ENCODE measurements at regions not wholly inside any gene's neighbourhood (a gene's known extent, or its start where the extent isn't known, plus 50 kb on each side); places are given as distances from the start of the nearest gene placed in this dataset.

DNA sequence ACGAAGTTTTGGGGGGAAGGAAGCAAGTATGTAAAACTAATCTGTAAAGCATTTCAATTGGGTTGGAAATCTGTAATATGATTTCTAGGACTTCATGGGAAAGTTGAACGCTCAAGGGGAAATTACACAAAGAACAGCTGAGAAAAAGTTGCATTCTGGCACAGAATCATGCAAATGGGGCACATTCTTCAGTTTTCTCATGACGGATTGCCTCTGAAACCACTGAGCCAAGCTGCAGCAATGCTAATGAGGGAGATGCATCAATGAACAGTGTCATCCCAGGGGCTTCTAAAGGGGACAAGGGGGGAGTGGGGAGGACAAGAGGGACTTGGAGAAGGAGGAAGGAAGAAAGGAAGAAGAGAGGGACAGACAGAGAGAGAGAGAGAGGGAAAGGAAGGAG is 291.4 kb upstream of the ATP11B start:
- no peak for DNase-seq

DNA sequence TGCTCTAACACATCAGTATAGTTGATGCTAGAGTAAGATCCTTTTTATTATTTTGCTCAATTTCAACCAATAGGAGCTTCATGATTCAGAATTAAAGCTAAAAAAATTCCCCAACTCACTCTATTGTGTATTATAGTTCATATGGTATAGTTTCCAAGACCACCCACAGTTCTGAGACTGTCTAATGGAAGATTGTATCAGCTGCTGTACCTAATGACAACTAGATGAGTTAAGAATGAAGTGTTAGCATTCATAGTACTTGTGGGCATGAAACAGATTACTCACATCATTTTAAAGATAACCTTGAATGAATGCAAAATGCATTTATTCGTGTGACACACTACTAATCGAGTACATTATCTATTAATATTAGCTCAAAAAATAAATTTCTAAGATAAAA is 289.9 kb upstream of the ATP11B start:
- Histone ChIP-seq H3K27me3 (no peaks in the 10 kb centered on the region), H3K36me3 (ENCODE audit: low read depth, missing control alignments) (no peaks in the 10 kb centered on the region), H3K4me1 (no peaks in the 10 kb centered on the region), H3K9me3 (no peaks in the 10 kb centered on the region), H3K4me3 (no peak overlapping the region), H3K27ac (no peak overlapping the region)
- intact Hi-C loops (cut with DNase I; ENCODE audit: low total_unique reads), result no loop called here
- WGBS, 2 donors, result 77 to 79% methylated on average over 2 of the region's 2 CpGs
- no peak for TF ChIP-seq POLR2A (IDR thresholded peaks at IDR 0.05)
- TF ChIP-seq CTCF (IDR thresholded peaks at IDR 0.05), result no peak
- DNase-seq, result no peak

More for the DNA sequence above, 291.4 kb upstream of the ATP11B start:
- intact Hi-C loops (cut with DNase I; ENCODE audit: low total_unique reads), result no loop called here
- H3K4me3 ChIP-seq, result no peak overlapping the region
- no peaks in the 10 kb centered on the region for H3K36me3 ChIP-seq (ENCODE audit: low read depth, missing control alignments)
- no peaks in the 10 kb centered on the region for H3K9me3 ChIP-seq
- no peaks in the 10 kb centered on the region for H3K27me3 ChIP-seq
- TF ChIP-seq CTCF (IDR thresholded peaks at IDR 0.05) (no peak), POLR2A (IDR thresholded peaks at IDR 0.05) (no peak)
- 47 to 55% methylated on average over 3 of the region's 3 CpGs for WGBS, 2 donors
- no peaks in the 10 kb centered on the region for H3K4me1 ChIP-seq
- H3K27ac ChIP-seq, result no peak overlapping the region

DNA sequence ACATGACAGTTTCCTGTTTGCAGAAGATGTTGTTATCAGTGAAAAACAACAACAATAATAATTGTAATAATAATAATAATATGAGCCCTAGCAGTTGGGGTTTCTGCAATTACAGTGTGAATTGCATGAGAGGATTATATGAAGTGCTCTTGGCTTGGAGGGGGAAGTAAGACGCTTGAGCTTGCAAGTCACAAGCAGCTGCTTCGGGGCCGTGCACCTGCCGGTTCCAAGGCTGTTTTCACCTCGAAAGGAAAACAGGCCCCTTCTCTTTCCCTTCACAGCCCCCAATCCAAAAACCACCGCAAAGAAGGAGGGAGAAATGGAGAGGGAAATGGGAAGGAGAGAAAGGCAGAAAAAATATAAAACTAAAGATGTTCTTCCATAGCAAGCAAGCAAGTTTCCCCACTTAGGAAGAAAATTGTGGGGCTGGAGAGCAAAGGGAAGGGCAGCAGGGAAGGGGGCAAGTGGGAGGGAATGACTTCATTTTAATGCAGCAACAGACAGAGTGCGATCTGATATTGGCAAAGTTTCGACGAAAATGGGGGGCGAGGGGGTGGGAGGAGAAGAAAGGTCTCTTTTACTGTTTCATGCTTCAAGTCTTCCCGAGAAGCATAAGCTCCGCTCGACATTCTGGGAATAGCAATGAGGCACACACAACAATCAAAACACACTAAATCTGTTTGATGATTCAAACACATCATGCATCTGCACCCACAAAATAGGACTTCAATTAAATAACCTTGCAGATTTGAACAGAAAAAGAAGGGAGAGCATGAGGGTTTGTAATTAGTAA is 284.2 kb upstream of the ATP11B start:
- Histone ChIP-seq H3K27ac (no peak overlapping the region), H3K4me3 (no peak overlapping the region), H3K27me3 (no peaks in the 10 kb centered on the region), H3K36me3 (ENCODE audit: low read depth, missing control alignments) (no peaks in the 10 kb centered on the region), H3K9me3 (no peaks in the 10 kb centered on the region), H3K4me1 (no peaks in the 10 kb centered on the region)
- TF ChIP-seq POLR2A (IDR thresholded peaks at IDR 0.05) (no peak), CTCF (IDR thresholded peaks at IDR 0.05) (no peak)
- intact Hi-C loops (cut with DNase I; ENCODE audit: low total_unique reads), result no loop called here
- 45 to 46% methylated on average over 13 of the region's 13 CpGs for WGBS, 2 donors
- DNase-seq, result no peak

GRCh38 chr3:182509844-182510460 is 283.4 kb upstream of the ATP11B start:
- Histone ChIP-seq H3K27me3 (no peaks in the 10 kb centered on the region), H3K9me3 (no peaks in the 10 kb centered on the region), H3K36me3 (ENCODE audit: low read depth, missing control alignments) (no peaks in the 10 kb centered on the region), H3K4me1 (no peaks in the 10 kb centered on the region), H3K27ac (no peak overlapping the region), H3K4me3 (no peak overlapping the region)
- intact Hi-C loops (cut with DNase I; ENCODE audit: low total_unique reads), result no loop called here
- WGBS, 2 donors, result 73% methylated on average over 1 of the region's 1 CpG
- TF ChIP-seq CTCF (IDR thresholded peaks at IDR 0.05) (no peak), POLR2A (IDR thresholded peaks at IDR 0.05) (no peak)
- no peak for DNase-seq

All from testis (tissue), 2 donors.